Gastroesophageal sphincter (tissue), 3 donors: ENCODE measurements at regions not wholly inside any gene's neighbourhood (a gene's known extent, or its start where the extent isn't known, plus 50 kb on each side); places are given as distances from the start of the nearest gene placed in this dataset.

Experiments
- CTCF ChIP-seq, 4 experiments: fragments of 200-600 bp in 2 of 4; fragments of 450-650 bp in 2 of 4; sonication (generic) in 1 of 4; IDR thresholded peaks; one replicate each; pipeline ENCODE4 v1.5.1; 2017 to 2019; ENCODE audit warnings: antibody characterized with exemption in 4 of 4, mild to moderate bottlenecking in 2 of 4, moderate library complexity in 2 of 4
- EP300 ChIP-seq: sonication (generic); formaldehyde crosslinking; IDR thresholded peaks from one replicate; pipeline ENCODE4 v1.6.1; 2017; ENCODE audit warnings: antibody characterized with exemption, mild to moderate bottlenecking
- POLR2A ChIP-seq, 2 donors: fragments of 450-650 bp; IDR thresholded peaks; one replicate each; pipeline ENCODE4 v1.6.1; 2017; ENCODE audit warnings: antibody characterized with exemption in 2 of 2, mild to moderate bottlenecking in 2 of 2, moderate library complexity in 1 of 2
- POLR2AphosphoS5 ChIP-seq: sonication (generic); formaldehyde crosslinking; IDR thresholded peaks from one replicate; pipeline ENCODE4 v1.6.1; 2017; ENCODE audit warnings: antibody characterized with exemption

GRCh38 chr11:103618528-103618927 is 417.9 kb upstream of the DDI1 start:
- TF ChIP-seq CTCF (IDR thresholded peaks at IDR 0.05) = no peak
- TF ChIP-seq POLR2A (IDR thresholded peaks at IDR 0.05) = no peak
- no peak for TF ChIP-seq POLR2AphosphoS5
- TF ChIP-seq EP300 = no peak
